Jurkat, Clone E6-1 (cell line): ENCODE measurements at regions not wholly inside any gene's neighbourhood (a gene's known extent, or its start where the extent isn't known, plus 50 kb on each side); places are given as distances from the start of the nearest gene placed in this dataset.
A peak's percentile ranks its signal among the peaks of the same experiment; 100 is the strongest.
"Not testable (repeated sequence)": the region's sequence is repeated elsewhere in the genome, so short reads cannot be mapped to it uniquely, and the experiment has no call there.

Experiments
- DNase-seq: peaks from one replicate; pipeline ENCODE4 v3.0.0-alpha.2; 2011; ENCODE audit warnings: low read depth, low spot score
- H3K4me3 ChIP-seq: 2 replicates; pipeline ENCODE4 v1.5.1; 2011; ENCODE audit warnings: mild to moderate bottlenecking, low read length, control low read depth, moderate library complexity

DNA sequence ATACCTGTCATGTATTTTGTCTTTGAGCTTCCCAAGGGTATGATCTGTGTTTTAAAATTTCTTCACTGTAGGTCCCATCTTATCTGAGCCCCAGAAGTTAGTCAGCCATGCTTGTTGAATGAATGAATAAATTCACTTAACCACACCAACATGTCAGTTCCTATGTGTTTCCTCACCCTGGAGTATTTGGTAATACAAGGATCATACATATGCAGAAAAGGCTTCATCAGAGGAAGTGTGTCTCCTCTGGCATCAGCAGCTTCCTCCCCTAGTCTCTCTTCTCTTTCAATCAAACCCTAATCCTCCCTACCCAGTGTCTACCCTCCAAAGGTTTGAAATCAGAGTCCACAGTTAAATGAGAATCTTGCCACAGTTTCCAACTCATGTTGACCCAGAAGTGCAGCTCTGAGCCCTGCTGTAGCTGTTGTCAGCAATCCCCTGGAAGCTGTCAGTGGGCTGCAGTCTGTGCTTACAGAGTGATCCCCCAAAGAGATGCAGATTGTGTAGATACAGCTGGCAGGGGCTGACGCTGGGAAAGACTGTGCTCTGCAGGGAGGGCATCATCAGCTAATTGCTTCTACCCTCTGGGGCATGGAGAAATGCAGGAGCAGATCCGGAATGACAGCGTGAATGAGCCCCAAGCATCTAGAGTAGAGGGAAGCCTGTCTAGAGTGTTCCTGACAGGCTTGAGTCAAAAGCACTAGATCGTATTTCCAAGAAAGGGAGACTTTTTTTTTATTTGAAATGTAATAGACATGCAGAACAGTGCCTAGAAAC, 105.0 kb upstream of the WDR11 start:
- no peak for DNase-seq
- H3K4me3 ChIP-seq = no peak overlapping the region

DNA sequence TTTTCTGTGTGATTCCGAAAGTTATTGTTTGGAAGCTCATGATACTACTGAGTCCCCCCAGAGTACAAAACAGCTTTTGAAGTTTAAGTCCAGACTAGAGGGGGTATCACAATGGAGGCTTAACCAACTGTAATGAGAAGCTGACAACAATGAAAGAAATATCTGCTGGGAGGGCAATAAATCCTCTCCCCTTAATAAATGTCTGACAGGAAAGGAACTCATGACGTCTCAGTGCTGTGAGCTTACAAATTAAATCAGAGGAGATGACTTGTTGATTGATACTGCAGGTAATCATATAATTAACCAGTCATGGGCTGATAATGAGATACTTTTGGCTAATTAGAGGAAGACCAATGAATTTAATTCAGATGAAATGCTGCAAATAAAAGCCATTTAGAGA, 102.6 kb upstream of the WDR11 start:
- no peak for DNase-seq
- H3K4me3 ChIP-seq = no peak overlapping the region

DNA sequence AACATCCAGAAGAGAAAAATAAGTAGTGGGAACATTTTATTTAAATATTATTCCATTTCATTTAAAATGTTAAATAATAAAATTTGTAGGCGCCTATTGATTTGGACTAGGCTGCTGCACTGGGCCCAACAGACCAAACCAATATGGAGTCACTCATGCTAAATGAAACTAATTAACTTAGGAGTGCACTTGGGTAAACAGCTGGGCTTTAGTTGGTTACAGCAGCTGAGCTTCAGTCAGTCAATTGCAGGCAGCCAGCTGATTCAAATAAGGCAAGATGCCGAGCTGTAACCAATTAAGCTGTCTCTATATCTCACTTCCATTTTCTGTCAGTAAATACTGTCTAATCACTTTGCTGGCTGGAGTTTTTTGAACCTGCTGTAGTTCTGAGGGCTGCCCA, 102.1 kb upstream of the WDR11 start:
- no peak for DNase-seq
- no peak overlapping the region for H3K4me3 ChIP-seq

DNA sequence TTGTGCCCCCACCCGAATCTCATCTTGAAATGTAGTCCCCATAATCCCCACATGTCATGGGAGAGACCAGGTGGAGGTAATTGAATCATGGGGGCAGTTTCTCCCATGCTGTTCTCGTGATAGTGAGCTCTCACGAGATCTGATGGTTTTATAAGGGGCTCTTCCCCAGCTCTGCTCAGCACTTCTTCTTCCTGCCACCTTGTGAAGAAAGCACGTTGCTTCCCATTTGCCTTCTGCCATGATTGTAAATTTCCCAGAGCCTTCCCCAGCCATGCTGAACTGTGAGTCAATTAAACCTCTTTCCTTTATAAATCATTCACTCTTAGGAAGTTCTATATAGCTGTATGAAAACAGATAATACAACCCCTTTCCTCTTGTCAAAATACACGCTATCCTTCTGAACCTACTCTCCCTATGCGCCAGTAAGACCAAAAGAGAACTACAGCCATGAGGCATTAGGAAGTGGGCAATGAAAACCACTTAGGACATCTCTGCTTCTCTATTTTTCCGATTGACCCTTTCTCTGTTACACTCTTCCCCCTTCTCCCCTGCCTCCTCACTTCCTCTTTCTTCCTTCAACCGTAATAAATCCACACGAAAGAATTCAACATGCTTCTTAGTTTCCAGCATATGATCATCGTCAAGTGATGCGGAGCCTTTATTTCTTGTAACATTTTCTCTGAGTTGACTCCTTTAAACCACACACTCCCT, 101.2 kb upstream of the WDR11 start:
- no peak overlapping the region for H3K4me3 ChIP-seq
- no peak for DNase-seq

DNA sequence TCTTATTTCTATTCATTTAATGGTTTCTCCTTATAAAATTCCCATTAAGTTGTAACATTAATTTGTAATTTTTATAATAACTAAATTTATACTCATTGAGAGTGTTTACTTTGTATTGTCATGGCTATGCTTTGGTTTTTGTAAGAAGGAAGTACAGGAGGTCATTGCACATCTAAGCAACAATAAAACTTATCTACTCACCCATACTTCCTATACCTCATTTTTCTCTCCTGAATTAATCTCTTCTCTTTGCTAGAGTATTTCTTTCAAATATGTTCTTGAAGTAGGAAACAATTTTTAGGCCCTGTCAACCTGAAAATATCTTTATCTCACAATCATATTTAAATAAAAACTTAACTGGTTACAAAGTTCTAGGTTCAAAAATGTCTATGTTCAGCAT, 95.4 kb upstream of the WDR11 start:
- no peak for DNase-seq
- no peak overlapping the region for H3K4me3 ChIP-seq

DNA sequence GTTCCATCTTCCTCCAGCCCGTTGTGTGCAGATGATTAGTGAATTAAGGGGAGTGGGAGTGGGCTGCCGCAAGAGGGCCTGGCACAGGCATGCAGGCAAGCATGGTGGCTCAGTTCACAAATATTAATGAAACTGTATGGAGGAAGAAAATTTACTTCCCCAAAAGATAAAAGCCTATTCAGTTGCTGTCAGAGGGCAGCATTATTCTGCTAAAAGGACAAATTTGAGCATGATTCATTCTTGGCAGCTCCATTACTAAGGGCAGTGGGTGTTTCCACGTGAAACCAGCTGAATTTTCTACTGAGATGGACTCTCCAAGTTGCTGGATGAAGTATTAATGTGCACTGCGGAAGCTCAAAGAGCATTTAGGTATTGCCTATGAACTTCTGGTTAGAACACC, 90.9 kb upstream of the WDR11 start:
- no peak for DNase-seq
- H3K4me3 ChIP-seq = no peak overlapping the region

DNA sequence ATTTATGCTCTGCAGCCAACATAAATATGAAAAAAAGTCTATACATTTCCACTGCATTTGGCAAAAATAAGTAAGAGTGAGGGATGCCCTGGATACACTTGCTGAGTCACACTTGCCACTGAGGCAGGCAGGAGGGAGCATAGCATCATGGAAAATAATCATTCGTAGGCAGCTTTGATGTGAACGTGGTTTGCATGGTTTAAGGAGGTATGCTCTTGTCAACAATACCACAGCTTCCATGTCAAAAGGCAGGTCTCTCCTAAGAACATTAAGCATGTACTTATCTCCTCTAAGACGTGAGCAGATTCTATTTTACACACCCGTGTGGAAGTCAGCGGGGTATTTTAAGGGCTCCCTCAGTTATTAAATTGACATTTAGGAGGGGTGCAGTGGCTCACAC, 89.2 kb upstream of the WDR11 start:
- no peak overlapping the region for H3K4me3 ChIP-seq
- DNase-seq = peak; percentile 0

DNA sequence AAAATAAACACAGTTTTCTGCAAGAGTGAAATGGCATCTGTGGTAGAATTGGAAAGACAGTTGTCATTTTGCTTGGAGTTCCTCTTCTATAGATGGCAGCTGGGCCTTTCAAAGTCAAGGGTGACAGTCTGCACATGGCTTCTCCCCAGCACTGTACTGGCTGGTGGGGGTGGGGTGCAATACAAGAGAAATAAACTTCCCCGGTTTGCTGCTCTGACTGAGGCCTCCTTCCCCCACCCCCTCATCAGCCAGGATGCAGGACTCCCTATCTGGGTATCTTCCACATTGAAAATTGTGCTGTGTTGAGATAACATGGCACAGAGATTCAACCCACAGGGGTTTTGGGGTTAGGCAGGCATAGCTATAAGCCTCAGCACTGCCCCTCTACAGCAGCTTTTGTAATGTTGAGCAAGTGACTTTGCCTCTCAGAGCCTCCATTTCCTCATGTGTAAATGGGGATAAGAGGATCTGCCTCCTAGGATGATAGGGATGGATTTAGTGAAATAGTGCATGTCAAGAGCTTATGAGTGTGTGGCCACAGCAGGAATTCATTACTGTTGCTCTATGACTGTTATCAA, 85.8 kb upstream of the WDR11 start:
- no peak for DNase-seq
- H3K4me3 ChIP-seq = no peak overlapping the region

DNA sequence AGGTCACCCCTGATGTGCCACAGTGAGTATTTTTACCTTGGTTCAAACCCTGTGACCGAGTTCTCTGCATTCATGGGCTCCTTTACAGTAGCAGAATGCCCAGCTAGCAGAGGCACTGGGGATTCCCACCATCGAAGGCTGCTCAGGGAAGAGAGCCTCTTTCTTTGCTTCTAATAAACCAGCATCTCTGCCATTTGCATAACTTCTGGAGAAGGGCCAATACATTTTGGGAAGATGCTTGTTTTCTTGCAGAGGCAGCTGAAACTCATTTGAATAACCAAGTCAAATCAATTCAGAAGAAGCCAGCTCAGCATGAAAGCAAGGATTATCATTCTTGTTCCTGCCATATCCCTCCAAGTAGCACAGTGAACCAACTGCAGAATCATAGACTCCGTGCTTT, 82.9 kb upstream of the WDR11 start:
- no peak overlapping the region for H3K4me3 ChIP-seq

DNA sequence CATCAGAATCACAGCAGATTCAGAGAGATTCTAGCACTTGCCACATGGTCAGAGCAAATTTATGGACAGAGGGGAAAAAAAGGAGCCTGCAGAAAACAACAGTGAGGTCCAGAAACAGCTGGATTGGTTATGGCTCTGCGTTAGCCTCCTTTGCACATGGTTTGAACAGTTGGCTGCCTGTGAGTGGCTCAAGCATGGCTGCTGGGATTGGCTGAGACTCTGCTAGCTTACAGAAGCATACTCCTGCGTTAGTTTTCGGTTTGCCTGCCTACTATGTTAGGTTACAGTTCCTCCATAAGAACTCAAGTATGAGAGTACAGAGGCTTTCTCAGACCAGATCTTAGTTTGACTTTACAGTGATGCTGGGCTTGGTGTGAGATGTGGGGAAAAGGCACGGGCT, 80.7 kb upstream of the WDR11 start:
- DNase-seq = no peak
- no peak overlapping the region for H3K4me3 ChIP-seq

More for the DNA sequence above, 82.9 kb upstream of the WDR11 start:
- DNase-seq = no peak

DNA sequence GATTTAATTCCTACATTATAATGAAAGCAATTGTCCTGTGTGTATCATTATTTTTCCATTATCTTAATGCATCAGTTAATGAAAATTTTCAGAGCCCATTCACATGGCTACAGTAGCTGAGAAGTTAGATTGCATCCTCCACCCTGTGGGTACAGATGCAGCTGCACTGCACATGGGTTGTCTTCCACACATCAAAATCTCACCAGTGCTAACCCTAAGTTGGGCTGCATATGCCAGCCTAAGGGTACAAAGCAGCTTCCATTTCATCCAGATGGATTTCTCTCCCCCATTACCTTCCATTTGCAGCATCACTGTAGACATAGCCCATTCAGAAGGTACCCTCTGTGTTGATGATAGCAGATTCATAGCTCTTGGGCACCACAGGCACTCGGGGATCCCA, 74.7 kb upstream of the WDR11 start:
- DNase-seq = no peak
- H3K4me3 ChIP-seq = no peak overlapping the region

DNA sequence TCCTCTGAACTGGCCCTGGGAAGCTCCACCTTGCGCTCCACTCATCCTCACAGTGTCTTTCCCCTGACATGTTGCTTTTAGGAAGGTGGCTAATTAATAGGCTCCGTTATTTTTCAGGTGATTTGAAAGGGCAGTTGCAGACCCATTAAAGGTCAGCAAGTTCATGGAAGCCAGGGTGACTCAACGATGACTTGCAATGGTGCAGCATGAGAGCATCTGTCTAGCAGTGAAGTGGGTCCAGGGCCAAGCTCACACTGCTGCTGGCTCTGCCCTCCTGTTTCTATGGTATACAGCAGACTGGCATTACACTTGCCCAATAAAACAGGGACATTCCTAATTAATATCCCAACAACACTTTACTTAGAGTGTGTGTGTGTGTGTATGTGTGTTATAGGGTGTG, 68.8 kb upstream of the WDR11 start:
- no peak for DNase-seq

DNA sequence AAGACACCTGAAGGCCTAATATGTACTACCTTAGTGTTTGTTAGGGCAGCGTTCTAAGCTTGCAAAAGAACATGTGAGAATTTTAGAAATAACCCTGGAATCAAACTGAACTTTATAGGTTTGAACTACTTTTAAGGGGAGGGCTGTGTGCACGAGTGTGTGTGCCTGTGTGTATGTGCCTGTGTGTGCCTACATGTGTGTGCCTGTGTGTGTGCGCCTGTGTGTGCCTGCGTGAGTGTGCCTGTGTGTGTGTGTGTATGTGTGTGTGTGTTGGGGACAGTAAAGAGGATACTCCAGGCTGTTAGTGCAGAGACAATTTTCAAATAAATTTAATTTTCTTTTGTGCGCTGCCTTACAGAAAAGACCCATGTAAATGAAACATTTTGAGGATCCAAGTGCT, 68.1 kb upstream of the WDR11 start:
- H3K4me3 ChIP-seq = no peak overlapping the region
- no peak for DNase-seq

More for the DNA sequence above, 68.8 kb upstream of the WDR11 start:
- no peak overlapping the region for H3K4me3 ChIP-seq

DNA sequence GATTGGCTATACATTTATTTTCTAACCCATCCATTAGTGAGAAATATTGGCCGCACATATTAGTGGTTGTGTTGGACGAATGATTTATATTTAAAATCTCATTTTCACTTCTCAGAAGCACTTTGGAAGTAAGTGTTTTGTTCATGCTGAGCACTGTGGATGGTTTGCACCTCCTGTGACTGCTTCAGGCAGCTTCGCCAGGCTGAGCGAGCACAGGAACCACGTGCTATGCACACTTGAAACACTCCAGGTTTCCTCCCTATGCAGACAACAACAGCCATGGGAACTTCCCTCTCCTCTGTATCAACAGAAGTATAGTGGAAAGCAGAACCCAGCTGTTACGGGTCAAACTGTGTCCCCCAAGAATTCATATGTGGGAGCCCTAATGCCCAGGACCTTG, 67.3 kb upstream of the WDR11 start:
- no peak overlapping the region for H3K4me3 ChIP-seq
- no peak for DNase-seq

DNA sequence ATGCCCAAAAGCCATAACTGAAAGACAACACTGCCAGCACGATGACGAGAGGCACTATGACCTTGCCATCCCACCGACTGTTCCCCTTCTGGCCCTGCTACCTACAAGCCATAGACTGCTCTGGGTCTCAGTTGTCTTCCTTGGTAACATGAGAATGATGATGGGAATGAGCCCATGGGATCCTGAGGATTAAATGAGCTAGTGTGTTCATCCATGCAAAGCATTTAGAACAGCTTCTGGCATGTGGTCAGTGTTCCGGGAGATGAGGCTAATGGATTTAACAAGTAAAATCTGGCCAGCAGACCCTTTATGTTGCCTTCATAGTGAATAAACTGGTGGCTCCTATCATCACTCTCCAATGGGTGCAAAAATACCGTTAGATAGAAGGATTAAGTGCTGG, 62.4 kb upstream of the WDR11 start:
- no peak overlapping the region for H3K4me3 ChIP-seq
- DNase-seq = no peak

DNA sequence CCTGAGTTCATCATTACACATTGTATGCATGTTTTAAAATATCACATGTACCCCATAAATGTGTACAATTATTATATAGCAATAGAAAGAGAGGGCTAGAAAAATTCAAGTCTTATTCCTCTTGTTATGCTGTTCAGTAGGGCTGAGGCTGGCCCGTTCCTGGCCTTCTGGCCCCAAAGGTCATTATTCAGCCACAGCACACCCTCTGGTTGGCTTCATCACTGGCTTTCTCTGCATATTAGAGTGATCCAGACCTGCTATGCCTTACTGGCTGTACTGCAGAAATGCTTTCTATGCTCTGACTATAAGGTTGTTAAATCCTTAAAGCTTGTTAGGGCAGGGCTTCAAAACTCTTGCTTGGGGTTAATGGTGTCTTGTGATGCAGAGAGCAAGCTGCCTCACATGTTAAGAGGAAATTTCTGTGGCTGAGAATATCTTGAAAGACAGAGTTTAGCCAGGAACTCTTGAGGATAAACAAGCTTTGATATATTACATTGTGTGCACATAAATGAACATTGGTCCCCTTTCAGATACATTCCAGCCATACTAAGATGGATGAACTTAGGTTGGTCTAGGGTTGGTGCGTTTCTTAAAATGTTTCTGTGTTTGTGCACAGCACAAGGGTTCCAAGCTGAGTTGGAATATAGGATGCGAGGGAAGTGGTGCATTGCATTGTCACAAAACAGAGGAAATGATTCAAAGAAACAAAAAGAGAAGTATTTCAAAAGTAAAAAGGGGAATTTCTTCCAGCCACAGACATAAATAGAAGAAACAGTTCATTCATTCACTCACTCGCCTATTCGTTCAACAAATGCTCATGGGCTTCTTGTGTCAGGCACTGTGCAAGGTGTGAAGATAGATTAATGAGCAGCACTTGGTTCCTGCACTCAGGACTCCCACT, 61.6 kb upstream of the WDR11 start:
- no peak overlapping the region for H3K4me3 ChIP-seq
- no peak for DNase-seq

DNA sequence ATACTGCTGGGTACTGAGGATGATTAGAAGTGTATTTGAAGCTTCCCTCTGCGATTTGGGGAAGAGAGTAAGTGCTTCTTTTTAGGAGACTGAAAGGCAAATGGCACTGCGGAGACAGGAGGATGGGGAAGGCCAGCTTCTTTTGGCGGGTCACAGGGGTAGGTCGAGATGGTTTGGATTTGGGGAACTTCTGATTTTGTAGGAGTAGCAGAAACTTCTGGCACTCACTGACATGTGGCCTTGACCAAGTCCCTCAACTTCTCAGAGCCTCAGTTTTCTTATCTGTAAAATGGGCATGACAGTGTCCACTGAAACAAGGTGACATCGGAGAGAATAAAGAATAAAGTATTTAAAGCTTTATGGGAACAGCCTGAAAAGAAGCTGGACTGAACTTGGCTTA, 59.8 kb upstream of the WDR11 start:
- H3K4me3 ChIP-seq = no peak overlapping the region
- DNase-seq = no peak

DNA sequence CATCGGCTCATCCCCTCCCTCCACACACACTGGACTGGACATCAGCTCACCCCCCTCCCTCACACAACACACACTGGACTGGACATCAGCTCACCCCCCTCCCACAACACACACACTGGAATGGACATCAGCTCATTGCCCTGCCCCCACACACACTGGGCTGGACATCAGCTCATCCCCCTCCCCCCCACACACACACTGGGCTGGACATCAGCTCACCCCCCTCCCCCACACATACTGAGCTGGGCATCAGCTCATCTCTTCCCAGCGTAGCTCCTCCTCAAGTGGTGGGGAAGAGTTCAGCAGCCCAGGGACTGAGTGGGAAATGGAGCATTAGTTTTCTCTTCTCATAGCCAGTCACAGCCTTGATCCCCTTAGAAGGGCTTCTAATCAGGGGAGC, 58.1 kb upstream of the WDR11 start:
- DNase-seq = no peak
- no peak overlapping the region for H3K4me3 ChIP-seq

DNA sequence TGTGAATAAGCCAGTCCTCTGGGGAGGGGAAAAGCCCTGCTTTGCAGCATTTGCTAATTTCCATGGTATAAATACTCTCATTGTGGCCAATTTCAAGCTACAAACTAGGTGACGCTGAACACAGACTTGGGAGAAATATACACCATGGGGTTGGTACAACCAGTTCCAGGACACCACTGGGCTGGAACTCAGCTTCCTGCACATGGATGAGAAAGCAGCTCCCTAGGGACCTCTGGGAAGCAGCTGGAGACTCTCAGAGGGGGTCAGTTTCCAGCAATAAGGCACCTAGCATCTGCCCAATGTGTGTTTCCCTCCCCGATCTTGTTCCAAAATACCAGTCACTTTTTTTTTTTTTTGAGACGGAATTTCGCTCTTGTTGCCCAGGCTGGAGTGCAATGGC, 56.8 kb upstream of the WDR11 start:
- no peak overlapping the region for H3K4me3 ChIP-seq
- no peak for DNase-seq

DNA sequence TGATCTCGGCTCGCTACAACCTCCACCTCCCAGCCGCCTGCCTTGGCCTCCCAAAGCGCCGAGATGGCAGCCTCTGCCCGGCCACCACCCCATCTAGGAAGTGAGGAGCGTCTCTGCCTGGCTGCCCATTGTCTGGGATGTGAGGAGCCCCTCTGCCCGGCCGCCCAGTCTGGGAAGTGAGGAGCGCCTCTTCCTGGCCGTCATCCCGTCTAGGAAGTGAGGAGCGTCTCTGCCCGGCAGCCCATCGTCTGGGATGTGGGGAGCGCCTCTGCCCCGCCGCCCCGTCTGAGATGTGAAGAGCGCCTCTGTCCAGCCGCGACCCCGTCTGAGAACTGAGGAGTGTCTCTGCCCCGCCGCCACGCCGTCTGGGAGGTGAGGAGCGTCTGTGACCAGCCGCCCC, 52.9 kb upstream of the WDR11 start:
- not testable (repeated sequence) for H3K4me3 ChIP-seq, DNase-seq
